ENCODE measurements at regions not wholly inside any gene's neighbourhood (a gene's known extent, or its start where the extent isn't known, plus 50 kb on each side); places are given as distances from the start of the nearest gene placed in this dataset.

- no peak overlapping the region for H4K91ac ChIP-seq (replicated peaks; ENCODE audit: insufficient read length, low read length)
- DNase-seq (ENCODE audit: low read depth in 1 of 2, low spot score in 2 of 2) (no peak), FAIRE-seq (no peak)
- no peak overlapping the region for H3K4ac ChIP-seq (replicated peaks; ENCODE audit: insufficient read length, low read depth, low read length)
- no peak overlapping the region for H2BK15ac ChIP-seq (ENCODE audit: low read length)
- no peaks in the 10 kb centered on the region for H3K79me2 ChIP-seq (ENCODE audit: control insufficient read depth in 1 of 2, insufficient read depth in 2 of 2, low read length in 2 of 2)
- no peak overlapping the region for H3K27ac ChIP-seq (ENCODE audit: low read depth, low read length)
- ChIA-PET CTCF (ENCODE audit: partially characterized antibody) (no interaction called here), POLR2A (ENCODE audit: partially characterized antibody) (no interaction called here)
- no peak overlapping the region for H3K4me2 ChIP-seq (ENCODE audit: insufficient read depth in 1 of 2, low read depth in 2 of 2, low read length in 2 of 2)
- H3K4me1 ChIP-seq (replicated peaks in 1 of 4; ENCODE audit: control insufficient read depth in 3 of 4, insufficient read depth in 4 of 4, low read length in 3 of 4): no peaks in the 10 kb centered on the region
- H4K8ac ChIP-seq (ENCODE audit: extremely low read depth, insufficient read depth, low read length): no peak overlapping the region
- H2BK20ac ChIP-seq (ENCODE audit: low read length): no peak overlapping the region
- no peak overlapping the region for H3K18ac ChIP-seq (ENCODE audit: extremely low read depth, low read length)
- H3K27me3 ChIP-seq (replicated peaks in 1 of 4; ENCODE audit: control insufficient read depth in 3 of 4, extremely low read depth in 1 of 4, insufficient read depth in 3 of 4, low read length in 3 of 4): no peaks in the 10 kb centered on the region
- no peak overlapping the region for H2BK12ac ChIP-seq (ENCODE audit: low read depth, low read length)
- H3K14ac ChIP-seq (ENCODE audit: insufficient read length): no peak overlapping the region
- no peak overlapping the region for H2BK5ac ChIP-seq (ENCODE audit: low read depth, low read length)
- H3K9me3 ChIP-seq (ENCODE audit: insufficient read depth in 2 of 2, low read depth in 1 of 2, low read length in 1 of 2): no peaks in the 10 kb centered on the region
- no peaks in the 10 kb centered on the region for H3K36me3 ChIP-seq (ENCODE audit: control insufficient read depth in 2 of 4, insufficient read depth in 4 of 4, low read length in 3 of 4)
- no peak overlapping the region for H3K4me3 ChIP-seq (ENCODE audit: extremely low read depth in 1 of 4, insufficient read depth in 2 of 4, low read depth in 3 of 4, low read length in 4 of 4)
- H3K56ac ChIP-seq (replicated peaks; ENCODE audit: insufficient read length, low read depth, low read length): no peak overlapping the region
- no peak overlapping the region for H4K5ac ChIP-seq (ENCODE audit: insufficient read length, low read depth, low read length)
- WGBS, 2 experiments (ENCODE audit: extremely low coverage in 1 of 2, insufficient coverage in 1 of 2, insufficient read length in 1 of 2, insufficient replicate concordance in 2 of 2, low coverage in 1 of 2, low lambda C conversion rate in 2 of 2, missing lambda C conversion rate in 1 of 2): 83% methylated on average over 4 of the region's 4 CpGs; no CpG with 5 or more reads in 1 of the 2 experiments
- H3K79me1 ChIP-seq (ENCODE audit: low read depth, low read length): no peaks in the 10 kb centered on the region
- no peaks in the 10 kb centered on the region for H3K23me2 ChIP-seq (ENCODE audit: low read depth, low read length)
- H3K9ac ChIP-seq (replicated peaks in 1 of 4; ENCODE audit: extremely low read depth in 1 of 4, low read depth in 3 of 4, low read length in 3 of 4): no peak overlapping the region
- H2AFZ ChIP-seq (ENCODE audit: low read length): no peak overlapping the region
- H2BK120ac ChIP-seq (replicated peaks; ENCODE audit: low read depth, low read length): no peak overlapping the region
- H3K23ac ChIP-seq (ENCODE audit: insufficient read length): no peak overlapping the region
- H2AK5ac ChIP-seq (ENCODE audit: low read depth, low read length): no peak overlapping the region
- no peaks in the 10 kb centered on the region for H4K20me1 ChIP-seq (replicated peaks in 1 of 2; ENCODE audit: control insufficient read depth in 1 of 2, insufficient read depth in 2 of 2, low read length in 2 of 2)
- TF ChIP-seq CHD1 (IDR thresholded peaks at IDR 0.05; ENCODE audit: low read depth, low read length) (no peak), ATF3 (IDR thresholded peaks at IDR 0.05; ENCODE audit: insufficient read depth, low read depth, low read length) (no peak), NRF1 (IDR thresholded peaks at IDR 0.05; ENCODE audit: low read depth, low read length) (no peak), SRF (IDR thresholded peaks at IDR 0.05; ENCODE audit: low read depth, low read length) (no peak), ZNF274 (IDR thresholded peaks at IDR 0.05; ENCODE audit: borderline replicate concordance, extremely low read depth, low read length) (no peak), FOSL1 (IDR thresholded peaks at IDR 0.05; ENCODE audit: insufficient read depth, low read depth, low read length) (no peak), CREB1 (IDR thresholded peaks at IDR 0.05) (no peak), GTF2F1 (IDR thresholded peaks at IDR 0.05; ENCODE audit: borderline replicate concordance, low read depth, low read length) (no peak), CTCF (IDR thresholded peaks at IDR 0.05; ENCODE audit: control extremely low read depth in 1 of 3, insufficient read depth in 1 of 3, low read depth in 1 of 3, low read length in 3 of 3) (no peak), GABPA (IDR thresholded peaks at IDR 0.05; ENCODE audit: borderline replicate concordance, insufficient read depth, low read length) (no peak), TAF7 (optimal IDR thresholded peaks at IDR 0.05; ENCODE audit: borderline replicate concordance, low read depth, low read length) (no peak), BCL11A (IDR thresholded peaks at IDR 0.05; ENCODE audit: low read depth in 2 of 2, low read length in 2 of 2) (no peak)
Measured at GRCh38 chr5:52497133-52497693, 290.5 kb upstream of the ITGA1 start.

All from H1 (cell line).